ENCODE measurements at regions not wholly inside any gene's neighbourhood (a gene's known extent, or its start where the extent isn't known, plus 50 kb on each side); places are given as distances from the start of the nearest gene placed in this dataset.

DNA sequence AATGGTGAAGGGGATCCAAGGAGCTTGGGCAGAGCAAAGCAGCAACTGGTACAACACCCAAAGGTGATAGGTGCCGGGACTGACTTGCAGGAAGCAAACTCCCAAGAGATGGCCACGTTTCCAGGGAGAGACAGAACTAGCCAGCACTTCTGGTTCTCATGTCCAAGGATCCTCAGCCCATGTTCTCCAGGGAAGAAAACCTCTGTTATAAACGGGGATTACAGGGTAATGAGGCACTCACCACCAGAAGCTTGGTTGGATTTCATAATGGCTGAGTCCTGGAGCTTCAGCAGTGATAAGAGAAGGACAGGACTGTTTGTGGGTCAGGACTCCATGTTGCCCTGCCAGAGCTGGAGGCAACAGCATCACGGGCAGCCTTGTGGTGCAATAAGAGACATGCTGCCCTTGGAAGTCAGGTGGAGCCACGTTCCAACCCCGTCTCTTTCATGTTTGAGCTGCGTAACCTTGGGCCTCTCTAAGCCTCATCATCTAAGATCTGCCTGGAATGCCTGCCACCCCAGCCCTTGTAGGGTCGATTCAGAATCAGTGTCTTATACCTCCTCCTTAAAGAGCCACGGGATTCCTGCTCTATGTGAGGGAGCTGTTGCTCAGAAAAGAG is 181.0 kb downstream of the ABHD5 start:
- no peak for DNase-seq

DNA sequence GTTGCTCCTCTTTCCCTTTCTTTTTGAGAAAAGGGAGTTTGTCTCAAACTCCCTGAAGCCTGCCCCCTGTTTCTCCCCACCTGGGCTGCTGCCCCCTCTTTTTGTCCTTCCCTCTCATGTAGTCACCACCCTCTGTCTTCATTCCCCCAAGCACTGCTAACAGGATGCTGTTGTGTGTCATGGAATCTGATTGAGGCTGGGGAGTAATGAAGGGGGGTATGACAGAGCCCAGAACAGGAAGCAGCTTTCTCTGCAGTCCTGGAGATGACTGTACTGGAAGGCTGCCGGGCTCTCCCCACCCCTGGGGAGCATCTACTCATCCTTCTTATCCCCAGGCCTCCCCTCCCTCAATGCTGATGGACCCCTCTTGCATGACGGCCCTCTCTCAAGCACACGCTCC is 181.6 kb downstream of the ABHD5 start:
- no peak overlapping the region for H3K27ac ChIP-seq
- DNase-seq (no peak), ATAC-seq (no peak)
- TF ChIP-seq, protein P1, sequence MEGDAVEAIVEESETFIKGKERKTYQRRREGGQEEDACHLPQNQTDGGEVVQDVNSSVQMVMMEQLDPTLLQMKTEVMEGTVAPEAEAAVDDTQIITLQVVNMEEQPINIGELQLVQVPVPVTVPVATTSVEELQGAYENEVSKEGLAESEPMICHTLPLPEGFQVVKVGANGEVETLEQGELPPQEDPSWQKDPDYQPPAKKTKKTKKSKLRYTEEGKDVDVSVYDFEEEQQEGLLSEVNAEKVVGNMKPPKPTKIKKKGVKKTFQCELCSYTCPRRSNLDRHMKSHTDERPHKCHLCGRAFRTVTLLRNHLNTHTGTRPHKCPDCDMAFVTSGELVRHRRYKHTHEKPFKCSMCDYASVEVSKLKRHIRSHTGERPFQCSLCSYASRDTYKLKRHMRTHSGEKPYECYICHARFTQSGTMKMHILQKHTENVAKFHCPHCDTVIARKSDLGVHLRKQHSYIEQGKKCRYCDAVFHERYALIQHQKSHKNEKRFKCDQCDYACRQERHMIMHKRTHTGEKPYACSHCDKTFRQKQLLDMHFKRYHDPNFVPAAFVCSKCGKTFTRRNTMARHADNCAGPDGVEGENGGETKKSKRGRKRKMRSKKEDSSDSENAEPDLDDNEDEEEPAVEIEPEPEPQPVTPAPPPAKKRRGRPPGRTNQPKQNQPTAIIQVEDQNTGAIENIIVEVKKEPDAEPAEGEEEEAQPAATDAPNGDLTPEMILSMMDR (IDR thresholded peaks at IDR 0.05) = no peak
- H3K27me3 ChIP-seq (ENCODE audit: low read depth) = peaks cover 5% of the 10 kb centered on the region
- no peak overlapping the region for H3K4me3 ChIP-seq
- intact Hi-C loops (cut with DNase I) = no loop called here
- H3K4me1 ChIP-seq = peaks cover 8% of the 10 kb centered on the region
- no peaks in the 10 kb centered on the region for H3K36me3 ChIP-seq
- no peaks in the 10 kb centered on the region for H3K9me3 ChIP-seq

More for the DNA sequence above, 181.0 kb downstream of the ABHD5 start:
- Histone ChIP-seq H3K9me3 (no peaks in the 10 kb centered on the region), H3K4me3 (no peak overlapping the region), H3K27me3 (ENCODE audit: low read depth) (no peaks in the 10 kb centered on the region), H3K36me3 (no peaks in the 10 kb centered on the region), H3K27ac (no peak overlapping the region), H3K4me1 (peaks cover 8% of the 10 kb centered on the region)
- TF ChIP-seq, protein P1 (IDR thresholded peaks at IDR 0.05) = no peak
- no peak for ATAC-seq
- intact Hi-C loops (cut with DNase I) = no loop called here

DNA sequence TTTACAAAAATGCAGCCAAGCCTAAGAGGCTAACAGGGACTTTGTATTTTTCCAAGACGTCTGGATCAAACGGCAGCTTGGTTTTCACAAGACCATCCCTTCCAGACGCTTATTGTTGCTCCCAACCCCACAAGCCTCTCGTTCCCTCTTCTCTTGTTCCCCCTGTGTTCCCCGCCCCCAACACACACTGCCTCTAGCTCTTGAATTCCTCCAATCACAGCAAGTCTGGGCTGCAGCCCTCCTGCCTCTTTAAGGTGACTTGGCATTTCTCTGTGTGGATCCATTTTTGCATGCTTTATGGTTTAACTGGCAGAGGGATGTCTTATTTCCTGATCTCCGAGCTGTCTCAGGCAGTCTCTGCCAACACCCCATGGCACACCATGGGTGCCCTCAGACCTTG is 182.2 kb downstream of the ABHD5 start:
- Histone ChIP-seq H3K4me3 (no peak overlapping the region), H3K27me3 (ENCODE audit: low read depth) (peaks cover 9% of the 10 kb centered on the region), H3K27ac (no peak overlapping the region), H3K4me1 (peaks cover 8% of the 10 kb centered on the region), H3K36me3 (no peaks in the 10 kb centered on the region), H3K9me3 (no peaks in the 10 kb centered on the region)
- no peak for DNase-seq
- TF ChIP-seq, protein P1 (IDR thresholded peaks at IDR 0.05) = no peak
- intact Hi-C loops (cut with DNase I) = no loop called here
- no peak for ATAC-seq

DNA sequence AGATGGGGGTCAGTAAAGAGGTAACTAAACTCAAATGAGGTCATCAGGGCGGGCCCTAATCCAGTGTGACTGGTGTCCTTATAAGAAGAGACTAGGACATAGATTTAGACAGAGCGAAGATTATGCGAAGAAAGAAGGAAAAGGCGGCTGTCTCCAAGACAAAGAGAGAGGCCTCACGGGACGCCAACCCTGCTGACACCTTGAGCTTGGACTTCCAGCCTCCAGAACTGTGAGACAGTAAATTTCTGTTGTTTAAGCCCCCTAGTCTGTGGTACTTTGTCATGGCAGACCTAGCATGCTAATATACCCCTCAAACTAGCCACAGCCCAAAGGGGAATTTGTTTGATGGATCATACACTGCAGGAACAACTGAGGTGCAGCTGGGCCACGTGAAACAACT is 183.0 kb downstream of the ABHD5 start:
- intact Hi-C loops (cut with DNase I) = no loop called here
- TF ChIP-seq, protein P1 (IDR thresholded peaks at IDR 0.05) = no peak
- no peak overlapping the region for H3K27ac ChIP-seq
- H3K9me3 ChIP-seq = no peaks in the 10 kb centered on the region
- DNase-seq (no peak), ATAC-seq (no peak)
- peaks cover 9% of the 10 kb centered on the region for H3K27me3 ChIP-seq (ENCODE audit: low read depth)
- H3K4me1 ChIP-seq = peaks cover 8% of the 10 kb centered on the region
- no peaks in the 10 kb centered on the region for H3K36me3 ChIP-seq
- no peak overlapping the region for H3K4me3 ChIP-seq

GRCh38 chr3:43874290-43874689 is 183.6 kb downstream of the ABHD5 start:
- Histone ChIP-seq H3K27me3 (ENCODE audit: low read depth) (peaks cover 9% of the 10 kb centered on the region), H3K4me1 (peaks cover 8% of the 10 kb centered on the region), H3K9me3 (no peaks in the 10 kb centered on the region), H3K36me3 (no peaks in the 10 kb centered on the region), H3K4me3 (no peak overlapping the region), H3K27ac (no peak overlapping the region)
- no peak for ATAC-seq
- intact Hi-C loops (cut with DNase I) = no loop called here
- TF ChIP-seq, protein P1 (IDR thresholded peaks at IDR 0.05) = no peak
- no peak for DNase-seq

Measured in lower lobe of right lung (tissue), 2 donors.